Fibroblast of mammary gland (primary cell): ENCODE measurements at regions not wholly inside any gene's neighbourhood (a gene's known extent, or its start where the extent isn't known, plus 50 kb on each side); places are given as distances from the start of the nearest gene placed in this dataset.

ENCODE experiments used
- DNase-seq: peaks from one replicate; pipeline ENCODE4 v3.0.0-alpha.2; 2010; ENCODE audit warnings: low read depth
- H3K4me3 ChIP-seq: 2 replicates; pipeline ENCODE4 v1.5.1; 2011; ENCODE audit warnings: low read depth, mild to moderate bottlenecking, low read length, moderate library complexity; ENCODE audit not compliant: control insufficient read depth
- CTCF ChIP-seq: conservative IDR thresholded peaks from 2 replicates; pipeline ENCODE4 v1.5.1; 2011; ENCODE audit warnings: low read depth, low read length, inconsistent platforms; ENCODE audit not compliant: control insufficient read depth, insufficient read depth

GRCh38 chr7:124162667-124163066 is 129.8 kb upstream of the TMEM229A start:
- no peak overlapping the region for H3K4me3 ChIP-seq
- no peak for TF ChIP-seq CTCF
- DNase-seq = no peak

- peak; percentile 23 for DNase-seq
- TF ChIP-seq CTCF = peak; percentile 48
These were observed 122.7 kb upstream of the TMEM229A start for GRCh38 chr7:124155432-124156022.

GRCh38 chr7:124152859-124153692 is 120.2 kb upstream of the TMEM229A start:
- TF ChIP-seq CTCF = peak; percentile 13
- no peak overlapping the region for H3K4me3 ChIP-seq
- peak; percentile 40 for DNase-seq

More at GRCh38 chr7:124155432-124156022, 122.7 kb upstream of the TMEM229A start:
- H3K4me3 ChIP-seq = no peak overlapping the region

GRCh38 chr7:124137664-124138063 is 104.8 kb upstream of the TMEM229A start:
- TF ChIP-seq CTCF = no peak
- H3K4me3 ChIP-seq = no peak overlapping the region

GRCh38 chr7:124124201-124124600 is 91.3 kb upstream of the TMEM229A start:
- no peak overlapping the region for H3K4me3 ChIP-seq
- no peak for DNase-seq
- no peak for TF ChIP-seq CTCF

More at GRCh38 chr7:124137664-124138063, 104.8 kb upstream of the TMEM229A start:
- DNase-seq = no peak

GRCh38 chr7:124120911-124121310 is 88.0 kb upstream of the TMEM229A start:
- no peak for DNase-seq
- H3K4me3 ChIP-seq = no peak overlapping the region
- no peak for TF ChIP-seq CTCF
